ENCODE measurements at regions not wholly inside any gene's neighbourhood (a gene's known extent, or its start where the extent isn't known, plus 50 kb on each side); places are given as distances from the start of the nearest gene placed in this dataset.

- ATAC-seq (no peak), FAIRE-seq (no peak), DNase-seq (ENCODE audit: low spot score) (no peak)
- no peaks in the 10 kb centered on the region for H4K20me1 ChIP-seq (ENCODE audit: insufficient read depth, low read length)
- H3K9ac ChIP-seq (ENCODE audit: insufficient read depth, low read depth, low read length), result no peak overlapping the region
- TF ChIP-seq ZNF558 (CRISPR knock-in tag; IDR thresholded peaks at IDR 0.05; ENCODE audit: borderline replicate concordance) (no peak), E2F2 (CRISPR knock-in tag; IDR thresholded peaks at IDR 0.05; ENCODE audit: borderline replicate concordance) (no peak), KAT8 (CRISPR knock-in tag; IDR thresholded peaks at IDR 0.05) (no peak), ZNF280B (CRISPR knock-in tag; IDR thresholded peaks at IDR 0.05; ENCODE audit: borderline replicate concordance) (no peak), ZNF670 (CRISPR knock-in tag; IDR thresholded peaks at IDR 0.05; ENCODE audit: borderline replicate concordance) (no peak), ZNF710 (CRISPR knock-in tag; IDR thresholded peaks at IDR 0.05; ENCODE audit: borderline replicate concordance) (no peak), ARNT2 (CRISPR knock-in tag; IDR thresholded peaks at IDR 0.05; ENCODE audit: low read depth) (no peak), ONECUT2 (CRISPR knock-in tag; IDR thresholded peaks at IDR 0.05) (no peak), ZNF101 (CRISPR knock-in tag; IDR thresholded peaks at IDR 0.05; ENCODE audit: borderline replicate concordance, low read depth) (no peak), ZNF17 (CRISPR knock-in tag; IDR thresholded peaks at IDR 0.05) (no peak), E2F1 (CRISPR knock-in tag; IDR thresholded peaks at IDR 0.05) (no peak)
- ChIA-PET CTCF (ENCODE audit: low intra/inter-chr PET ratio, low total read pairs) (interaction anchor here (8.3 kb wide), 1 partner anchor 160 kb away, joined by 246 read pairs; the partner anchor contains the start of gene CCL1), POLR2A (no interaction called here)
- no peaks in the 10 kb centered on the region for H3K36me3 ChIP-seq (replicated peaks in 1 of 2; ENCODE audit: control insufficient read depth in 1 of 2, insufficient read depth in 2 of 2, low read length in 2 of 2)
- no peak overlapping the region for H2AFZ ChIP-seq (ENCODE audit: low read length)
- BruUV-seq (replicated peaks), result no TSS peak
- no peaks in the 10 kb centered on the region for H3K9me3 ChIP-seq (ENCODE audit: low read length)
- WGBS (ENCODE audit: low lambda C conversion rate), result 0% methylated on average over 4 of the region's 4 CpGs
- H3K4me3 ChIP-seq (replicated peaks in 1 of 3; ENCODE audit: insufficient read depth in 1 of 3, low read depth in 2 of 3, low read length in 3 of 3), result no peak overlapping the region
- H3K79me2 ChIP-seq (ENCODE audit: insufficient read depth, low read length), result no peaks in the 10 kb centered on the region
- no peak overlapping the region for H3K4me2 ChIP-seq (ENCODE audit: low read depth, low read length)
- H3K4me1 ChIP-seq (ENCODE audit: insufficient read depth, low read length), result no peaks in the 10 kb centered on the region
- intact Hi-C loops (cut with micrococcal nuclease; ENCODE audit: unreplicated experiment), result no loop called here
- no peaks in the 10 kb centered on the region for H3K27me3 ChIP-seq (ENCODE audit: control insufficient read depth in 1 of 2, insufficient read depth in 2 of 2, low read length in 2 of 2)
- no peak overlapping the region for H3K27ac ChIP-seq (ENCODE audit: extremely low read length, insufficient read depth, low read length)
- in situ Hi-C loops (cut with HindIII; ENCODE audit: extremely low pct_ligation_motif_present, low pct_unique_long_range_greater_than_20kb), result loop anchor here (5.0 kb wide), 1 partner anchor 161 kb away; the partner anchor contains the start of gene CCL1
Measured at GRCh38 chr17:34201767-34202166, 53.3 kb upstream of the CCL2 start.

Measured in HepG2 (cell line).